Loucy (cell line): ENCODE measurements at regions not wholly inside any gene's neighbourhood (a gene's known extent, or its start where the extent isn't known, plus 50 kb on each side); places are given as distances from the start of the nearest gene placed in this dataset.

Experiments used
- CTCF ChIP-seq: fragments of 200-600 bp; sonication (generic); conservative IDR thresholded peaks from 2 replicates; pipeline ENCODE4 v1.5.1; 2014; ENCODE audit warnings: mild to moderate bottlenecking, antibody characterized with exemption, low read length
- EZH2phosphoT487 ChIP-seq: fragments of 200-600 bp; IDR thresholded peaks from 2 replicates; pipeline ENCODE4 v1.6.1; 2018; ENCODE audit warnings: antibody characterized with exemption, mild to moderate bottlenecking, moderate library complexity, borderline replicate concordance

DNA sequence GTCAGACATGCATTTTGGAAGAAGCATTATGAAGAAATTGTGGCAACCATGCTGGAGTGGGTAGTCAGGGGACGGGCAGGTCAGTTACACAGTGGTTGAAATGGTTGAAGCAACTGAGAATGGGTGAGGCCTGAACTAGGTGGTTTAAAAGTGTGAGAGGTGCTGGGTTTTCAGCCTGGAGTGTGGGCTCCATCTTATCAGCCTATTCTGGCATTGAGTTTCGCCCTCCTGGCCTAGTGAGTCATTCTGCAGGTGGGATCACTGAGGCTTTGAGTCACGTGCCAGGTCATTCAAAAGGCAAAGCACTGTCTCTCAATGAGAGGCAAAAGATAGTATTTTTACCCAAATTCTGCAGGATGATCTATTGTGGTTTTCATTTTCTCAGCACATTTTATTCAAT is 181.9 kb upstream of the CHD6 start:
- TF ChIP-seq CTCF = no peak
- TF ChIP-seq EZH2phosphoT487 = no peak
